Adrenal gland (tissue), 5 donors: ENCODE measurements at regions not wholly inside any gene's neighbourhood (a gene's known extent, or its start where the extent isn't known, plus 50 kb on each side); places are given as distances from the start of the nearest gene placed in this dataset.

Experiments
- CTCF ChIP-seq, 6 experiments: fragments of 450-650 bp in 4 of 6; fragments of 200-600 bp in 2 of 6; sonication (generic) in 1 of 6; IDR thresholded peaks; 1 replicate in 5 of 6; 2 replicates in 1 of 6; pipeline versions ENCODE4 v1.5.1 to v1.8.0; 2016 to 2021; ENCODE audit warnings: antibody characterized with exemption in 6 of 6, mild to moderate bottlenecking in 2 of 6, moderate library complexity in 1 of 6
- POLR2A ChIP-seq, 2 donors: fragments of 450-650 bp; IDR thresholded peaks; one replicate each; pipeline ENCODE4 v1.6.1; 2017; ENCODE audit warnings: antibody characterized with exemption in 2 of 2, mild to moderate bottlenecking in 2 of 2, moderate library complexity in 1 of 2
- donor health status: DM: no; HTN: no; CAD: no.

- TF ChIP-seq CTCF (IDR thresholded peaks at IDR 0.05) (no peak), POLR2A (IDR thresholded peaks at IDR 0.05) (no peak)
These were observed 219.0 kb upstream of the DKK2 start for GRCh38 chr4:107255114-107255513.
